HG02870 (cell line): ENCODE measurements at regions not wholly inside any gene's neighbourhood (a gene's known extent, or its start where the extent isn't known, plus 50 kb on each side); places are given as distances from the start of the nearest gene placed in this dataset.
"Not testable (repeated sequence)": the region's sequence is repeated elsewhere in the genome, so short reads cannot be mapped to it uniquely, and the experiment has no call there.

Source experiments
- ATAC-seq: cut with Tn5 transposase; IDR thresholded peaks from one replicate; pipeline ENCODE4 v1.9.1; 2021; ENCODE audit warnings: mild to moderate bottlenecking, moderate library complexity; ENCODE audit not compliant: unreplicated experiment

- not testable (repeated sequence) for ATAC-seq
Observed at GRCh38 chr9:17888964-17889363, 310.1 kb downstream of the SH3GL2 start.

DNA sequence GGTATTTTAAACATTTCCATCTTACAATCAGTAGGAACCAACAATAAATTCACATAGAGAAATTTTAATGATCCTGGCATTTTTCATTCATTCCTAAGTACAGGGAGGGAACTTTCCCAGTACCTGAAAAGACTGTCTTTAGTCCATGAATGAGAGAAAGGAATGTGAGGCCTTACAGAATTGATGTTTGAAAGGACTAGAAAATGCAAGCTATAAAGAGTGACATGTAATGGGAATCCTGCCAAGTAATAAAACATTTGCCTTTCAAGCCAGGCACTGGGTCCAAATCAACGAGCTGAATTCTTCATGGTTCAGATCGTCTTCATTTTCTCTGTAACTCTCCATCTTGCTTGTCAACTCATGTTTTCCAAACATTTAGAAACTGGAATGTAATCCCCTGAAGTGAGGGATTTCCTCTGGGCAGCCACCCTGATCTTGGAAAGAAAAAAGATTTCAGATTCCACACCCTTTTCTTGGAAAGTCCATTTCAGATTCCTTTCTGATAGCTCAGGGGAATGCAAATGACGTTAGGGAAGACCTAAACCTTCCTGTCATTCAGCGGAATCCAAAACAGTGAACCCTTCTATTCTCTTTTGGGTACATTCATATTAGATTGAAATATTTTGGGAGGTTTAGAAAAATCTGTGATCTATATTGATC, 315.8 kb downstream of the SH3GL2 start:
- no peak for ATAC-seq

DNA sequence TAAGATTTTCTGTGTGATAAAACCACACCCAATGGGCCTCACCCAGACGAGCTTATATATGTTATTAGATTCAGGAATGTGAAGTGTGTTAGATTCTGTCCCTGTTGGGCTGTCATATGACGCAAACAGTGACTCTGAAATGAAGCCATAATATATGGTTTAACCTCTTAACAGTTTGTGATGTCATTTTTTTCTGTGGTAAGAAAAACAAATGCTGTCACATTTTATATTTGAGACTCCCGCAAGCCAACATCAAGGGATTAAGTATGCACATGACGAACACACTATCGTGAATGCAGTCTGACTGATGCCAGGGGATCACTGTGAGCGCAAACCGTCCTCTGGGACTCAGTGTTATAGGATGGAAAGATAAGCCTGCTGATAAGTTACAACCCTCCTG, 321.7 kb downstream of the SH3GL2 start:
- no peak for ATAC-seq

DNA sequence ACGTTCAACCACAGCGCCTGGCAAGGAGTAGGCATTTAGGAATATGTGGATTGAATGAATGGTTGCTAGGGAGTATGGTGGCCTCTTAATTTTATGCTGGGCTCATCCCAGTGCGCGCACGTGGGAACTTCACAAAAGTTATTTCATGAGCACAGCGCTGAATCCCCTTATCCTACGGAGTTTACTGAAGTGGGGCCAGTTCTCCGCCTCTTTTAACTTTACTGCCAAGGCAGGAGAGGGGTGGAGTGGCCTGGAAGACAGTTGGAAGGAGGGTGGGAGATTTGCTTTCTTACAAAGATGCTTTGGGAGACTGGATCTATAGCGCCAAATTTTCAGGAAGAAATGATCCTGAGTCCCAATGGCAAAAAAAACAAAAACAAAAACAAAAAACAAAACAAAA, 326.5 kb downstream of the SH3GL2 start:
- no peak for ATAC-seq

GRCh38 chr9:17905781-17906175, 326.9 kb downstream of the SH3GL2 start:
- ATAC-seq = no peak

DNA sequence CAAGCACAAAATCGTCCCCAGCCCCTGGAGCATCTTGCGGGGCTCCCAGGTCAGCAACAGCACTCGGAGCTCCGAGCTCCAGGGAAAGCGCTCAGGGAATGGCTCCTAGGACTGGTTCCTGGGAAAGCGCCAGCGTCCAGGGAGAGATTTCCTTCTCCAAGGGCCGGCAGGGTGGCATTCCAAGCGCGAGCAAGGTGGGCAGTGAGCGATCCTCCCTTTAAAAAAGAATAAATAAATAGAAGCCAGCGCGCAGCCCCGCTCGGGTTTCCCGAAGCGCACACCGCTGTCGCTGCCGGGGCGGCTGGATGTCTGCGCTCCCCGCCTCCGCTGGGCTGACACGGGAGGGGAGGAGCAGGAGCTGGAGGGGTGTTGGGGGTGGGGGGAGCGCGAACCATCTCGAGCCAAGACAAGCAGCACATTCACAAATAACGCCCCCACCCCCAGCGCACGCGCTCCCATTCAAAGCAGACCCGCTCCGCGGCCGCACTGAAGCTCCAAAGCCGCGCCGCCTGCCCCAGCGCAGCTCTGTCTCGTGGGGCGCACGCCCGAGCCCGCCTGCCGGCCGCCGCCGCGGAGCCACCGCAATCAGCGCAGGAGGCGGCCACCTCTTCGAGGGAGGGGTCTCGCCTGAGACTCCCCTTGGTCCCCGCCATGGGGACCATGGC, 327.4 kb downstream of the SH3GL2 start:
- no peak for ATAC-seq

GRCh38 chr9:17906841-17907778, 328.2 kb downstream of the SH3GL2 start:
- no peak for ATAC-seq

DNA sequence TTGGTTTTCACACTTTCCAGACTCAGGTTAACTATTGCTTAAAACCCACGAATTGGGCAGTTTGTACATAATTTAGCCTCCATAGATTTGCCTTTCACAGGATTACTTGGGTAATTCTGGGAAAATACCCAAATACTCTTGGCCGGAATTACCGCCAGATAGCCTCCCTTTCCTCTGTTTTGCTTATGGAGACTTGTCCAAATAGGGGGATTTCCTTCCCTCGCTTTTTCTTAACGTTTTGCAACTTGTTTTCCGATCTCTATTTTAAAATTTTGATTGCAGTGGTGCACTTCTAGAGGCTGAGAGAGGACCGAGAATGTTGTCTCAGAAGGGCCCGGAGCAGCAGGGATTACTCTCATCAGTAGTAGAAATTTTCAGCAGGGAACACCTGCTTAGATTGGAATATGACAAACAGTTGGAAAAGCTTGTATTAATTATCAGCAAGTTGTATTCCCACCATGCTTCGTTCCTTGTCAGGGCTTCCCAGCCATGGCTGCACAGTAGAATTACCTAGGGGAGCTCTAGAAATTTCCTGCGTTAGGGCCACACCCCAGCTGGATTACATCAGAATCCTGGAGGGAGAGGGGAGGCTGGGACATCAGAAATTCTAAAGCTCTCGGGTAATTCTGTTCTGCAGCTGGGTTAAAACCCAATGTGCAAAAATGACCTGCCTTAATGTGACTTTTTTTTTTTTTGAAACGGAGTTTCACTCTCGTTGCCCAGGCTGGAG, 329.1 kb downstream of the SH3GL2 start:
- ATAC-seq = no peak

- no peak for ATAC-seq
Observed at GRCh38 chr9:17926246-17926645, 347.4 kb downstream of the SH3GL2 start.

DNA sequence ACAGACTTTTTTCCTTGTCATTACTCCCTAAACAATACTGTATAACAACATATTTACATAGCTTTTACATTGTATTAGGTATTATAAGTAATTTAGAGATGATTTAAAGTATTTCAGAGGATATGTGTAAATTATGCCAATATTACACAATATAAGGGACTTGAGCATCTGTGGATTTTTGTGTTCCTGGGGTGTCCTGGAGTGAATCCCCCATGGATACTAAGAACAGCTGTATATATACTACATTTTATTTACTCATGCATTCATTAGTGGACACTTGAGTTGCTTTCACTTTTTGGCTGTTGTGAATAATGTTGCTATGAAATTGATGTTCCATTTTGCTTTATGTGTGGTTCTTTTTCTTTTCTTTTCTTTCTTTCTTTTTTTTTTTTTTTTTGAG, 348.8 kb downstream of the SH3GL2 start:
- no peak for ATAC-seq

DNA sequence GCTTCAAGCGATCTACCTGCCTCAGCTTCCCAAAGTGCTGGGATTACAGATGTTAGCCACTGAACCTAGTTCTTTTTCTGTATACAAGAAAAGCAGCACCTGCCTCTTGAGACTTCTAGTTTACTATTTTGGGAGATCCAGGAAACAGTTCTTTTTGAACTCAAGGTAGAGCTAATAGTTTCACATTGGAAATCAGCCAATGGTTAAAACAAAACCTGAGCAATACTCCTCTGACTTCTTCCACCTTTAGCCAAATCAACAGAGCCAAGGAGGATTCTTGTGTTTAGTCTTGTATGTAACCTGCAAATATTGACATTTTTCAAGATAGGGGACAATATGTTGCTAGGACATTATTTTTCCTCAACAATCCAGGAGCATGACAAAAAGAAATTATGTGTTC, 349.4 kb downstream of the SH3GL2 start:
- no peak for ATAC-seq

DNA sequence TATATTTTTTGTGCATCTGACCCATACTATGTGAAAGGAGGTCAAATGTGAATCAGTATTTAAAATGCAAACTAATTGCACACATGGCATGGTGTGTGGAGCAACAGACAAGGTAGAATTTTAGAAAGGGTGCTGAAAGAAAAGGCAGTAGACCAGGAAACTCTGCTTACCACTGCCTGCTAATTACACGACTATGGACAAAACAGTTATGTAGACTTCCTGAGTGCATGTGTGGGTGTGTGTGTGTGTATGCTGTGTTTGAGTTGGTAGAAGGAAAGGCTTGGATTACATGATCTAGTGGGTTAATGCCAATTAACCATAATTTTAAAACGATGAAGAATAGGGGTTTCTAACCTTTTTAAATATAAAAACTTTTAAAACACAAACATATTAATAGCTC, 349.9 kb downstream of the SH3GL2 start:
- no peak for ATAC-seq

DNA sequence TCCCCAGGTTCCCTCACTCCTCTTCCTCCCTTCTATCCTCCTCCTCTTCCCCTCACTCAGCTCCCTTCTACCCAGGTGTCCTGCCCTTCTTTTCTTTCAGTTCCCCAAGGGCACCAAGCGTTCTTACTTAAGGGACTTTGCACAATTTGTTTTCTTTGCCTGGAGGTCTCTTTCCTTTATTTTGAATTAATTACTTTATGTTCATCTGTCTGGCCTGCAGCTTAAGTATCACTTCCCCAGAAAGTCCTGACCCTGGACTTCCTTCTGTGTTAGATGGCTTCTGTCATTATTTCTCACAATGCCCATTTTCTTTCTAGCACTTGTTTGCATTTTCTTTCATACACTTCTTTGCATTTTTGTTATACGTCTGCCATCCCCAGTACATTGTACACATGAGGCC, 350.6 kb downstream of the SH3GL2 start:
- ATAC-seq = no peak

- no peak for ATAC-seq
Observed at GRCh38 chr9:17930071-17930470, 351.2 kb downstream of the SH3GL2 start.

- no peak for ATAC-seq
Observed at GRCh38 chr9:17936365-17936764, 357.5 kb downstream of the SH3GL2 start.

DNA sequence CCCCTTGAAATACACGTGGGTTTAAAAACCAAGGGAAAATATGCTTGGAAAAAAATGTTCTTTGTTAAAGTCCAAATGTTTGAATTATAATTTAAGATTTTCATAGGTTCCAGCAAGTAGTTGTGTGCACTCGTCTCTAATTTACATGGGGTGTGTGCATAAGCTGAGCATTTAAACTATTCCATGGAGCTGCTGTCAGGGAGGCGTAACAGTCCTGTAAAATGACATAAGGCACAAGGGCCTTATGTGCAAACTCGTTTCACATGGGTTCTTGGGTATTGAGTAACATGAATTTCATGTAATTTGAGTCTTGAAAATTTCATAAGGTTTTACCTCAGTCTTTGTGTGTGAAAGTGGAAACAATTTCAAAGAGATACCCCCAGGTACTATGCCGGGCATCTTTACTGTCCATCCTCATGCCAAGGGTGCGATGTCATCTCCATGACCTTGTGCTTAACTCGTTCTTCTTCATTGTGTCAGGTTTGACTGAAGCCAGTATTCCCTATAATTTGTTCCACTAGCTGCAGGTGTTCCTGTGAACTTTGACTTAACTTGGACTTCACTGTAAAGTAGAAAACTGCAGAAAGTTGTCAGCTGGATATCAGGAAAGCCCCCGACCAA, 359.3 kb downstream of the SH3GL2 start:
- no peak for ATAC-seq

DNA sequence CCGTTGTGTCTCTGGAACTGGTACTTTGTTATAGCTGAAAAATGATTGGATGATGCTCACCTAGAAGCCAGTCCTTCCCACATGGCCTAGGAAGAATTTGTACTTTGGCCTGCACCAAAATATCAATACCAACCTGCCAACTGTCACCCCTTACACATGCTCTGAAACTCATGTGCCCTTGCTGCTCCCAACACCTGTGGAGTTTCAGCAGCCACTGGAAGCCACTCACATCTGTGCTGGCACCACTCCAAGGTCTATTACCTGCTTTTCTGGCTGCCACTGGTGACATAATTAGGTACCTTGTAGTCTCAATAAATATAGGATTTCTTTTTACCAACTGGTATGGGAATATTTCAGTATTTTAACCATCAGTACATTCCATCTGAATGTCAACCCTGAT, 363.6 kb downstream of the SH3GL2 start:
- ATAC-seq = no peak

DNA sequence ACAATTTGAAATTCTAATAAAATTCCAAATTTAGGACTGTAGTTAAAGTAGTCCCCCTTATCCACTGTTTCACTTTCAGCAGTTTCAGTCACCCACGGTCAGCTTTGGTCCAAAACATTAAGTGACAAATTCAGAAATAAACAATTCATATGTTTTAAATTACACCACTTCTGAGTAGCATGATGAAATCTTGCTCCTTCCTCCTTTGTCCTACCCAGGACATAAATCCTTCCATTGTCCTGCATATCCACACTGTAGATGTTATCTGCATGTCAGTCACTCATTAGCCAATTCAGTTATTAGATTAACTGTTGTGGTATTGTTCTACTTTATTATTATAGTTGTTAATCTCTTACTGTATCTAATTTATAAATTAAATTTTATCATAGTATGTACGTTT, 376.5 kb downstream of the SH3GL2 start:
- no peak for ATAC-seq

DNA sequence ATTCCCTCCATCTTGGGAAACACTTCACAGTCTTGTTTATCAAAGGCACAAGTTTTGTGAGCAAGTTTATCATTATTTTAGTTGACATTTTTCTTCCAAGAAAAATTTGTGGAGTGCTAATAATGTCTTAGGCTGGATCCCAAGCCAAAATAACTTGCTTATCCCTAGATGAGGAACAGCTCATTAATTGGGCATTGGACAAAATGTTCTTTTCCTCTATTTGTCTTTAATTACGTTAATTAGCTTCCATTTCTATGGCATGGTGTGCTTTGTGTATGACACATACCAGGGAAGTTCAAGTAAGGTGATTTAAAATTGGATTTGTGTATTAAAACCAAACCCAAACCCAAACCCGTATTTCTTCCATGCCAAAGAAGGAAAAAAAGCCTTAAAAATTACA, 379.5 kb downstream of the SH3GL2 start:
- ATAC-seq = no peak

GRCh38 chr9:17962747-17963146, 383.9 kb downstream of the SH3GL2 start:
- no peak for ATAC-seq

DNA sequence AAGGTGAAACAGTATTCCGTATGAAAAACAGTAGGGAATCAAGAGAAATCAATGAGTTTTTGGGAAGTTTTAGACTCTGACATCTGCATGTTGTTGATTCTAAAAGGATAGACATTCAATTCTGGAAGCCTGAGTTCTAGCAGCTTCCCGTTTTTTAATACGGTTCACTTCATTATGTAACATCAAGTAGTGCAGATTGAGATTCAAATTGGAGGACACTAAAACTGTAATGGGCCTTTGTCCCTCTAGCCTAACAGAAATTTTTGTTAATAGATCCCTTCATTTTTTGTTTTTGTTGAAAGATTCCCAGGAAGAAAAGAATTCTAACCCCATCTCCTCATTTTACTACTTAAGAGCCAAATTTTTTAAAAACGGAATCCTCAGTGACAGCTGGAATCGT, 384.6 kb downstream of the SH3GL2 start:
- no peak for ATAC-seq
